ENCODE measurements at regions not wholly inside any gene's neighbourhood (a gene's known extent, or its start where the extent isn't known, plus 50 kb on each side); places are given as distances from the start of the nearest gene placed in this dataset.

DNA sequence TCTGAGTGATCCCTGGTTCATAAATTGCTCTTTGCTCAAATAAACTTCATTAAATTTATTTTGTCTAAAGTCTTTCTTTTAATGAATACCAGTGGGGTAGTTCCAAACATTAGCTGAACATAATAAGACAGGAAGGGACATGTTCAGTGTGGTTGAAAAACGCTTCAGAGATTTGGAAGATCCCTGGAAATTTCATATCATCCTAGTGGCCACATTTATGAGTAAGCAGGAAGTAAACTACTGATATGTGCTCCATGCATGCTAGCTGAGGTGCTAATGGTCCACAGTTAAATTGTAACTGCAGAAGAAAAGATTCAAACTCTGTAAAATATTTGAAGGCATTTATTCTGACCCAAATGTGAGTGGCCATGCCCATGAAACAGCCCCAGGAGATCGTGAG is 1328.7 kb downstream of the ADGRL3 start:
- TF ChIP-seq, protein P1, sequence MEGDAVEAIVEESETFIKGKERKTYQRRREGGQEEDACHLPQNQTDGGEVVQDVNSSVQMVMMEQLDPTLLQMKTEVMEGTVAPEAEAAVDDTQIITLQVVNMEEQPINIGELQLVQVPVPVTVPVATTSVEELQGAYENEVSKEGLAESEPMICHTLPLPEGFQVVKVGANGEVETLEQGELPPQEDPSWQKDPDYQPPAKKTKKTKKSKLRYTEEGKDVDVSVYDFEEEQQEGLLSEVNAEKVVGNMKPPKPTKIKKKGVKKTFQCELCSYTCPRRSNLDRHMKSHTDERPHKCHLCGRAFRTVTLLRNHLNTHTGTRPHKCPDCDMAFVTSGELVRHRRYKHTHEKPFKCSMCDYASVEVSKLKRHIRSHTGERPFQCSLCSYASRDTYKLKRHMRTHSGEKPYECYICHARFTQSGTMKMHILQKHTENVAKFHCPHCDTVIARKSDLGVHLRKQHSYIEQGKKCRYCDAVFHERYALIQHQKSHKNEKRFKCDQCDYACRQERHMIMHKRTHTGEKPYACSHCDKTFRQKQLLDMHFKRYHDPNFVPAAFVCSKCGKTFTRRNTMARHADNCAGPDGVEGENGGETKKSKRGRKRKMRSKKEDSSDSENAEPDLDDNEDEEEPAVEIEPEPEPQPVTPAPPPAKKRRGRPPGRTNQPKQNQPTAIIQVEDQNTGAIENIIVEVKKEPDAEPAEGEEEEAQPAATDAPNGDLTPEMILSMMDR (conservative IDR thresholded peaks at IDR 0.05), result no peak
- Mint-ChIP-seq H3K27me3 (ENCODE audit: low read depth) (no peaks in the 10 kb centered on the region), H3K4me3 (no peak overlapping the region), H3K36me3 (ENCODE audit: low read depth) (no peaks in the 10 kb centered on the region), H3K9me3 (peaks cover 6% of the 10 kb centered on the region), H3K4me1 (peaks cover 4% of the 10 kb centered on the region), H3K27ac (ENCODE audit: unreplicated experiment) (no peak overlapping the region)
- DNase-seq (ENCODE audit: low read depth, low spot score), result no peak

DNA sequence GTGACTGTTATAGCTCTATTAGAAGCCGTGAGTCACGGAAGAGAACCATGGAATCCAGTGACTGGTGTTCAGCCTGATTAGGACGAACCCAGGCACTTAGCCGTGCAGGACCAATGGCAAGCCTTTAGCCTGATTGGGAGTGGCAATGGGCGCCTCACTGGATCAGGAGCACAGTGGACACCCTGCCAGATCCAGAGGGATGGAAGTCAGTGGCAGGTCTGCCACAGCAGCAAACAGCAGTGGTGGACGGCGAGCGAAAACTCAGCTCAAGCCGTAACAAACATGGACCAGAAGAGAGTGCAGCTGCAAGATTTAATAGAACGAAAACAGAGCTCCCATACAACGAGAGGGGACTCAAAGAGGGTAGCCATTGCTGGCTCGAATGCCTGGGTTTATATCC is 1326.5 kb downstream of the ADGRL3 start:
- Mint-ChIP-seq H3K9me3 (peaks cover 6% of the 10 kb centered on the region), H3K27me3 (ENCODE audit: low read depth) (no peaks in the 10 kb centered on the region), H3K4me1 (peaks cover 4% of the 10 kb centered on the region), H3K36me3 (ENCODE audit: low read depth) (no peaks in the 10 kb centered on the region), H3K4me3 (no peak overlapping the region), H3K27ac (ENCODE audit: unreplicated experiment) (no peak overlapping the region)
- TF ChIP-seq, protein P1 (conservative IDR thresholded peaks at IDR 0.05), result no peak
- DNase-seq (ENCODE audit: low read depth, low spot score), result no peak

DNA sequence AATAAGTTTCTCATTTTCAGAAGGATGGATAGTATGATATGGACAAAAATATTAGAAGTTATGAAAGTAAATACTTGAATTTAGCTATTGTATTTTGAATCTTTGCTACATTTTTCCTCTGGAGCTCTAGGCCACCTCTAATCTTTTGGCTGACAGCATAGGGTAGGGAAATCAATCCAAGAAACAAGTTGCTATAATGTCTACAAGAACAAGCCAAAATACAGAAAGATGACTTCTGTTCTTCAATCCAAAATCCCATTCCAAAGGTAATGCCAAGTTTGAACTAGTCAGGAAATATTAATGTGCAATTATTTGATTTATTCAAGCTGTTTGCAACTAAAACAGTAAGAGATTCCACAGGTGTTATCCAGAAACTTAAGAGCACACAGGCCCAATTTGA is 1323.1 kb downstream of the ADGRL3 start:
- TF ChIP-seq, protein P1 (conservative IDR thresholded peaks at IDR 0.05), result no peak
- Mint-ChIP-seq H3K4me3 (no peak overlapping the region), H3K27me3 (ENCODE audit: low read depth) (no peaks in the 10 kb centered on the region), H3K36me3 (ENCODE audit: low read depth) (no peaks in the 10 kb centered on the region), H3K9me3 (peaks cover 6% of the 10 kb centered on the region), H3K4me1 (peaks cover 6% of the 10 kb centered on the region), H3K27ac (ENCODE audit: unreplicated experiment) (no peak overlapping the region)
- DNase-seq (ENCODE audit: low read depth, low spot score), result no peak

DNA sequence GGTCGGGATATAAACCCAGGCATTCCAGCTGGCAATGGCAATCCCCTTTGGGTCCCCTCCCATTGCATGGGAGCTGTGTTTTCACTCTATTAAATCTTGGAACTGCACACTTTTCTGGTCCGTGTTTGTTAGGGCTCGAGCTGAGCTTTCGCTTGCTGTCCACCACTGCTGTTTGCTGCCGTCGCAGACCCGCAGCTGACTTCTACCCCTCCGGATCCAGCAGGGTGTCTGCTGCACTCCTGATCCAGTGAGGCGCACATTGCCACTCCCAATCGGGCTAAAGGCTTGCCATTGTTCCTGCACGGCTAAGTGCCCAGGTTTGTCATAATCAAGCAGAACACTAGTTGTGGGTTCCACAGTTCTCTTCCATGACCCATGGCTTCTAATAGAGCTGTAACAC is 1322.1 kb downstream of the ADGRL3 start:
- Mint-ChIP-seq H3K36me3 (ENCODE audit: low read depth) (no peaks in the 10 kb centered on the region), H3K9me3 (peaks cover 6% of the 10 kb centered on the region), H3K27me3 (ENCODE audit: low read depth) (no peaks in the 10 kb centered on the region), H3K4me3 (no peak overlapping the region), H3K27ac (ENCODE audit: unreplicated experiment) (no peak overlapping the region), H3K4me1 (peaks cover 6% of the 10 kb centered on the region)
- TF ChIP-seq, protein P1 (conservative IDR thresholded peaks at IDR 0.05), result no peak
- DNase-seq (ENCODE audit: low read depth, low spot score), result no peak

DNA sequence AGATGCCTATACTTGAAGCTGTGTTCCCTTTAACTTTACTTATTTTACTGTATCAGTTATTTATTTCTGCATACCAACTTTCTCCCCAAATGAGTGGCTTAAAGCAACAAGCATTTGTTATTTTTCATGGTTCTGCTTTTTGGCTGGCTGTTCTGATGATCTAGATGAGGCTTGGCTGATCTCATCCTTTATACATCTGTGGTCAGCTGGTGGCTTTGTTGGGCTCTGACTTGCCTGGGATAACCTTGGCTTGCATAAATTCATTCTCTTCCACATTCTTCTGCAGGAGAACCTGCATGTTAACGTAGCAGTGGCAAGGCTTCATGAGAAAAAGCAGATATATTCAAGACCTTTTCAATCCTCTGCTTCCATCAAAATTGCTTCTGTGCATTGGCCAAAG is 1317.6 kb downstream of the ADGRL3 start:
- peaks cover 17% of the 10 kb centered on the region for H3K4me1 Mint-ChIP-seq
- peaks cover 3% of the 10 kb centered on the region for H3K36me3 Mint-ChIP-seq (ENCODE audit: low read depth)
- H3K9me3 Mint-ChIP-seq, result peaks cover 4% of the 10 kb centered on the region
- DNase-seq (ENCODE audit: low read depth, low spot score), result no peak
- TF ChIP-seq, protein P1 (conservative IDR thresholded peaks at IDR 0.05), result no peak
- no peak overlapping the region for H3K4me3 Mint-ChIP-seq
- no peaks in the 10 kb centered on the region for H3K27me3 Mint-ChIP-seq (ENCODE audit: low read depth)
- H3K27ac Mint-ChIP-seq (ENCODE audit: unreplicated experiment), result no peak overlapping the region

DNA sequence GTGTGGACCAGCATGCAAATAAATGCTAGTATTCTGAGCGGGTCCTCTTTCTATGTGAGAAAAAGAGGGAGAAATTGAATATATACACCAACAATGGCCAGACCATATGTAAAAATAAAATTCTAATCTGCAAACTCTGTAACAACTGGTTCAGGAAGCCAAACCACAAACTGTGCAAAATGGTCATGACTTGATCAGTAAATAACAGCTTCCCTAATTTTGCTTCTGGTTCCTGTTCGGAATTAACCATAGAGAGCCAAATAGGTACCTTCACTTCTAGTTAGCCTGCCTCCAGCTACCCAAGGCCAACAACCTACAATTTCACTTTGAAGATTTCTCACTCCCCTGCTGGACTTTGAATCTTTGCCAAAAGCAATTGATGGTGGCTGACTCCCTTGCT is 1313.2 kb downstream of the ADGRL3 start:
- DNase-seq (ENCODE audit: low read depth, low spot score), result no peak
- H3K36me3 Mint-ChIP-seq (ENCODE audit: low read depth), result peaks cover 3% of the 10 kb centered on the region
- H3K27ac Mint-ChIP-seq (ENCODE audit: unreplicated experiment), result no peak overlapping the region
- no peak overlapping the region for H3K4me3 Mint-ChIP-seq
- peaks cover 12% of the 10 kb centered on the region for H3K4me1 Mint-ChIP-seq
- TF ChIP-seq, protein P1 (conservative IDR thresholded peaks at IDR 0.05), result no peak
- H3K9me3 Mint-ChIP-seq, result peaks cover 4% of the 10 kb centered on the region
- no peaks in the 10 kb centered on the region for H3K27me3 Mint-ChIP-seq (ENCODE audit: low read depth)

Measured in neural crest cell (in vitro differentiated cells).